GM23338 (cell line): ENCODE measurements at regions not wholly inside any gene's neighbourhood (a gene's known extent, or its start where the extent isn't known, plus 50 kb on each side); places are given as distances from the start of the nearest gene placed in this dataset.

Experiments used
- ATAC-seq: fragments of 200-7000 bp; cut with Tn5 transposase; 3 replicates; pipeline ENCODE4 v1.9.1; 2020
- DNase-seq: peaks from one replicate; pipeline ENCODE4 v3.0.0-alpha.2; 2015; ENCODE audit warnings: low spot score
- H2AFZ ChIP-seq: fragments of 200-600 bp; sonication (generic); 2 replicates; pipeline ENCODE4 v1.8.0; 2016; ENCODE audit warnings: antibody characterized with exemption, mild to moderate bottlenecking, moderate library complexity
- H3F3A ChIP-seq: fragments of 200-600 bp; sonication (generic); replicated peaks from 2 replicates; pipeline ENCODE4 v1.8.0; 2017; ENCODE audit warnings: antibody characterized with exemption, mixed run types, low read depth
- H3K27ac ChIP-seq: fragments of 200-600 bp; sonication (generic); 2 replicates; pipeline ENCODE4 v1.6.1; 2016; ENCODE audit warnings: low read depth
- H3K27me3 ChIP-seq: fragments of 200-600 bp; sonication (generic); 2 replicates; pipeline ENCODE4 v1.8.0; 2016; ENCODE audit warnings: mild to moderate bottlenecking, mixed run types, moderate library complexity; ENCODE audit not compliant: insufficient read depth
- H3K36me3 ChIP-seq: fragments of 200-600 bp; sonication (generic); 2 replicates; pipeline ENCODE4 v1.8.0; 2016; ENCODE audit warnings: mild to moderate bottlenecking; ENCODE audit not compliant: insufficient read depth
- H3K4me1 ChIP-seq: fragments of 200-600 bp; sonication (generic); 2 replicates; pipeline ENCODE4 v1.8.0; 2016; ENCODE audit warnings: mild to moderate bottlenecking, moderate library complexity; ENCODE audit not compliant: insufficient read depth
- H3K4me2 ChIP-seq: fragments of 200-600 bp; sonication (generic); 2 replicates; pipeline ENCODE4 v1.7.1; 2017; ENCODE audit warnings: mixed run types
- H3K4me3 ChIP-seq: fragments of 200-600 bp; sonication (generic); 2 replicates; pipeline ENCODE4 v1.6.1; 2016; ENCODE audit warnings: mixed run types
- H3K79me2 ChIP-seq: fragments of 200-600 bp; sonication (generic); replicated peaks from 2 replicates; pipeline ENCODE4 v1.8.0; 2017; ENCODE audit warnings: mild to moderate bottlenecking; ENCODE audit not compliant: insufficient read depth
- H3K9me2 ChIP-seq: fragments of 200-600 bp; sonication (generic); 2 replicates; pipeline ENCODE4 v1.8.0; 2017; ENCODE audit not compliant: insufficient read depth
- H4K20me1 ChIP-seq: fragments of 200-600 bp; sonication (generic); replicated peaks from 2 replicates; pipeline ENCODE4 v1.8.0; 2017; ENCODE audit warnings: mild to moderate bottlenecking; ENCODE audit not compliant: insufficient read depth
- H3K27ac Mint-ChIP-seq: 2 replicates; pipeline ENCODE4 v1.8.0; 2020; ENCODE audit warnings: inconsistent platforms, mild to moderate bottlenecking, moderate library complexity, mixed read lengths
- H3K27me3 Mint-ChIP-seq: 3 replicates; pipeline ENCODE4 v1.8.0; 2022; ENCODE audit warnings: low read depth, mild to moderate bottlenecking, moderate library complexity, mixed read lengths, inconsistent platforms; ENCODE audit not compliant: insufficient read depth, poor library complexity
- H3K36me3 Mint-ChIP-seq: 3 replicates; pipeline ENCODE4 v1.8.0; 2021; ENCODE audit warnings: low read depth, mild to moderate bottlenecking, inconsistent platforms, moderate library complexity, mixed read lengths
- H3K4me1 Mint-ChIP-seq: 3 replicates; pipeline ENCODE4 v1.8.0; 2020; ENCODE audit warnings: mild to moderate bottlenecking, inconsistent platforms, mixed read lengths
- H3K4me3 Mint-ChIP-seq: 3 replicates; pipeline ENCODE4 v1.8.0; 2021; ENCODE audit warnings: moderate library complexity, mild to moderate bottlenecking, inconsistent platforms, mixed read lengths
- H3K9me3 Mint-ChIP-seq: 3 replicates; pipeline ENCODE4 v1.8.0; 2020; ENCODE audit warnings: moderate library complexity, mild to moderate bottlenecking, inconsistent platforms, mixed read lengths
- CREB1 ChIP-seq: fragments of 250-450 bp; sonication (Bioruptor Pico); IDR thresholded peaks from 2 replicates; pipeline ENCODE4 v1.5.0; 2020; ENCODE audit warnings: low read depth, mild to moderate bottlenecking, moderate library complexity
- EZH2phosphoT487 ChIP-seq: fragments of 200-600 bp; sonication (generic); IDR thresholded peaks from one replicate; pipeline ENCODE4 v1.8.1; 2018; ENCODE audit warnings: antibody characterized with exemption; ENCODE audit not compliant: unreplicated experiment
- JUNB ChIP-seq: IDR thresholded peaks from one replicate; pipeline ENCODE4 v1.6.1; 2016; ENCODE audit warnings: antibody characterized with exemption; ENCODE audit not compliant: unreplicated experiment
- NANOG ChIP-seq: IDR thresholded peaks from 2 replicates; pipeline ENCODE4 v1.6.1; 2016; ENCODE audit warnings: antibody characterized with exemption, borderline replicate concordance
- POLR2AphosphoS5 ChIP-seq: IDR thresholded peaks from 2 replicates; pipeline ENCODE4 v1.6.1; 2016; ENCODE audit warnings: antibody characterized with exemption, low read depth
- ZNF114 ChIP-seq: fragments of 250-450 bp; sonication (Bioruptor Pico); IDR thresholded peaks from 2 replicates; pipeline ENCODE4 v1.5.0; 2020; ENCODE audit warnings: mild to moderate bottlenecking, moderate library complexity
- ZNF331 ChIP-seq: fragments of 250-450 bp; sonication (Bioruptor Pico); IDR thresholded peaks from 2 replicates; pipeline ENCODE4 v1.5.0; 2020; ENCODE audit warnings: low read depth, mild to moderate bottlenecking, moderate library complexity
- ZNF462 ChIP-seq: fragments of 250-450 bp; sonication (Bioruptor Pico); IDR thresholded peaks from 2 replicates; pipeline ENCODE4 v1.5.0; 2020; ENCODE audit warnings: mild to moderate bottlenecking, moderate library complexity
- TF ChIP-seq, protein P1 (sequence below): IDR thresholded peaks from one replicate; pipeline ENCODE4 v1.6.1; 2018; ENCODE audit warnings: antibody characterized with exemption; ENCODE audit not compliant: unreplicated experiment
- TF ChIP-seq, protein P2 (sequence below), 2 experiments: fragments of 200-600 bp in 1 of 2; sonication (generic) in 1 of 2; conservative IDR thresholded peaks; 2 replicates each; pipeline versions ENCODE4 v1.5.1 to v1.6.1; 2016 to 2017; ENCODE audit warnings: antibody characterized with exemption in 2 of 2, low read depth in 2 of 2, mild to moderate bottlenecking in 2 of 2, moderate library complexity in 1 of 2
- TF ChIP-seq, protein P3 (sequence below): IDR thresholded peaks from 2 replicates; pipeline ENCODE4 v1.6.1; 2016; ENCODE audit warnings: antibody characterized with exemption

DNA sequence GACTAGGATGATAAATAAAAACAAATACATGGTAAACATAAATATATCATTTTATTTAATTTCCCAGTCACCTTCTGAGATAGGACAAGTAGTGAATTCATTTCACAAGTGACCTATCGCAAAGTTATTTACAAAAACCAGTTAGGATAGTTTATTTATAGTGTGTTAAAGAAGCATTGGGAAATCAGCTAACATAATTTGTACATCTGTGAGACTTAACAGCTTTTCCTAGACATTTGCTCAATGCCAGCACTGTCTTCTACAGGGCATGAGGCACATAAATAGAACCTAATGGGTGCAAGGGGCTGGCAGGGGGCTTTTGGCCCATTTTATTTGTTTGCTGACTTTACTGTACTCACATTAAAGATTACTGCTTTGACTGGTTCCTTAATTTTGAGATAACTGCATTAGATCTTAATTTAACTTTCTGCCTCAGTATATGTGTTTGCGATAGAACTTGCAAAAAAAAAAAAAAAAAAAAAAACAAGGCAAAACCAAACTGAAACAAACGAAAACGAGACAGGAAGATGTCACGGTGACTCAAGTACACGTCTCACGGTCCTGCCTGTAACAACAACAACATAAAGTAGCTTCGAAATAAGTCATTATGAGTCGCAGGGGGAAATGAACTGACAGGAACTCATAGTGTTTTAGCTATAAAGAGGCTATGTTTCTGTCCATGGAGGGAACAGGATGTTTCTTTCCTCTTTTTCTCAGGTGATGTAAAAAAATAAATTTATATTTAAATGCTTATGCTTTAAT is 133.7 kb upstream of the GMDS start:
- no peaks in the 10 kb centered on the region for H3K4me1 ChIP-seq
- Mint-ChIP-seq H3K27ac (no peak overlapping the region), H3K36me3 (no peaks in the 10 kb centered on the region), H3K4me3 (no peak overlapping the region), H3K27me3 (no peaks in the 10 kb centered on the region), H3K4me1 (no peaks in the 10 kb centered on the region), H3K9me3 (no peaks in the 10 kb centered on the region)
- no peaks in the 10 kb centered on the region for H3K36me3 ChIP-seq
- H2AFZ ChIP-seq, result no peak overlapping the region
- H3K79me2 ChIP-seq, result no peaks in the 10 kb centered on the region
- DNase-seq (no peak), ATAC-seq (no peak)
- H3K4me2 ChIP-seq, result no peak overlapping the region
- no peak overlapping the region for H3K27ac ChIP-seq
- no peaks in the 10 kb centered on the region for H3F3A ChIP-seq
- H3K9me2 ChIP-seq, result no peaks in the 10 kb centered on the region
- H4K20me1 ChIP-seq, result no peaks in the 10 kb centered on the region
- H3K4me3 ChIP-seq, result no peak overlapping the region
- H3K27me3 ChIP-seq, result no peaks in the 10 kb centered on the region
- TF ChIP-seq, protein P1, sequence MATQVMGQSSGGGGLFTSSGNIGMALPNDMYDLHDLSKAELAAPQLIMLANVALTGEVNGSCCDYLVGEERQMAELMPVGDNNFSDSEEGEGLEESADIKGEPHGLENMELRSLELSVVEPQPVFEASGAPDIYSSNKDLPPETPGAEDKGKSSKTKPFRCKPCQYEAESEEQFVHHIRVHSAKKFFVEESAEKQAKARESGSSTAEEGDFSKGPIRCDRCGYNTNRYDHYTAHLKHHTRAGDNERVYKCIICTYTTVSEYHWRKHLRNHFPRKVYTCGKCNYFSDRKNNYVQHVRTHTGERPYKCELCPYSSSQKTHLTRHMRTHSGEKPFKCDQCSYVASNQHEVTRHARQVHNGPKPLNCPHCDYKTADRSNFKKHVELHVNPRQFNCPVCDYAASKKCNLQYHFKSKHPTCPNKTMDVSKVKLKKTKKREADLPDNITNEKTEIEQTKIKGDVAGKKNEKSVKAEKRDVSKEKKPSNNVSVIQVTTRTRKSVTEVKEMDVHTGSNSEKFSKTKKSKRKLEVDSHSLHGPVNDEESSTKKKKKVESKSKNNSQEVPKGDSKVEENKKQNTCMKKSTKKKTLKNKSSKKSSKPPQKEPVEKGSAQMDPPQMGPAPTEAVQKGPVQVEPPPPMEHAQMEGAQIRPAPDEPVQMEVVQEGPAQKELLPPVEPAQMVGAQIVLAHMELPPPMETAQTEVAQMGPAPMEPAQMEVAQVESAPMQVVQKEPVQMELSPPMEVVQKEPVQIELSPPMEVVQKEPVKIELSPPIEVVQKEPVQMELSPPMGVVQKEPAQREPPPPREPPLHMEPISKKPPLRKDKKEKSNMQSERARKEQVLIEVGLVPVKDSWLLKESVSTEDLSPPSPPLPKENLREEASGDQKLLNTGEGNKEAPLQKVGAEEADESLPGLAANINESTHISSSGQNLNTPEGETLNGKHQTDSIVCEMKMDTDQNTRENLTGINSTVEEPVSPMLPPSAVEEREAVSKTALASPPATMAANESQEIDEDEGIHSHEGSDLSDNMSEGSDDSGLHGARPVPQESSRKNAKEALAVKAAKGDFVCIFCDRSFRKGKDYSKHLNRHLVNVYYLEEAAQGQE, result no peak
- TF ChIP-seq POLR2AphosphoS5 (no peak), JUNB (no peak), ZNF331 (CRISPR knock-in tag) (no peak), ZNF462 (no peak), CREB1 (CRISPR knock-in tag) (no peak), ZNF114 (CRISPR knock-in tag) (no peak), EZH2phosphoT487 (no peak), NANOG (no peak)
- TF ChIP-seq, protein P2, sequence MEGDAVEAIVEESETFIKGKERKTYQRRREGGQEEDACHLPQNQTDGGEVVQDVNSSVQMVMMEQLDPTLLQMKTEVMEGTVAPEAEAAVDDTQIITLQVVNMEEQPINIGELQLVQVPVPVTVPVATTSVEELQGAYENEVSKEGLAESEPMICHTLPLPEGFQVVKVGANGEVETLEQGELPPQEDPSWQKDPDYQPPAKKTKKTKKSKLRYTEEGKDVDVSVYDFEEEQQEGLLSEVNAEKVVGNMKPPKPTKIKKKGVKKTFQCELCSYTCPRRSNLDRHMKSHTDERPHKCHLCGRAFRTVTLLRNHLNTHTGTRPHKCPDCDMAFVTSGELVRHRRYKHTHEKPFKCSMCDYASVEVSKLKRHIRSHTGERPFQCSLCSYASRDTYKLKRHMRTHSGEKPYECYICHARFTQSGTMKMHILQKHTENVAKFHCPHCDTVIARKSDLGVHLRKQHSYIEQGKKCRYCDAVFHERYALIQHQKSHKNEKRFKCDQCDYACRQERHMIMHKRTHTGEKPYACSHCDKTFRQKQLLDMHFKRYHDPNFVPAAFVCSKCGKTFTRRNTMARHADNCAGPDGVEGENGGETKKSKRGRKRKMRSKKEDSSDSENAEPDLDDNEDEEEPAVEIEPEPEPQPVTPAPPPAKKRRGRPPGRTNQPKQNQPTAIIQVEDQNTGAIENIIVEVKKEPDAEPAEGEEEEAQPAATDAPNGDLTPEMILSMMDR (conservative IDR thresholded peaks at IDR 0.05; ENCODE audit: low read depth in 2 of 2), result no peak
- TF ChIP-seq, protein P3, sequence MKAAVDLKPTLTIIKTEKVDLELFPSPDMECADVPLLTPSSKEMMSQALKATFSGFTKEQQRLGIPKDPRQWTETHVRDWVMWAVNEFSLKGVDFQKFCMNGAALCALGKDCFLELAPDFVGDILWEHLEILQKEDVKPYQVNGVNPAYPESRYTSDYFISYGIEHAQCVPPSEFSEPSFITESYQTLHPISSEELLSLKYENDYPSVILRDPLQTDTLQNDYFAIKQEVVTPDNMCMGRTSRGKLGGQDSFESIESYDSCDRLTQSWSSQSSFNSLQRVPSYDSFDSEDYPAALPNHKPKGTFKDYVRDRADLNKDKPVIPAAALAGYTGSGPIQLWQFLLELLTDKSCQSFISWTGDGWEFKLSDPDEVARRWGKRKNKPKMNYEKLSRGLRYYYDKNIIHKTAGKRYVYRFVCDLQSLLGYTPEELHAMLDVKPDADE, result no peak
